22Rv1 (cell line): ENCODE measurements at regions not wholly inside any gene's neighbourhood (a gene's known extent, or its start where the extent isn't known, plus 50 kb on each side); places are given as distances from the start of the nearest gene placed in this dataset.

Source experiments
- H3K27ac ChIP-seq: fragments of 450-650 bp; 2 replicates; pipeline ENCODE4 v1.5.1; 2017
- CTCF ChIP-seq: fragments of 450-650 bp; IDR thresholded peaks from 2 replicates; pipeline ENCODE4 v1.5.1; 2017; ENCODE audit warnings: mild to moderate bottlenecking
- ZFX ChIP-seq: fragments of 450-650 bp; IDR thresholded peaks from 2 replicates; pipeline ENCODE4 v1.6.1; 2017; ENCODE audit warnings: antibody characterized with exemption, borderline replicate concordance

GRCh38 chr1:47515164-47515789, 77.4 kb downstream of the FOXD2 start:
- TF ChIP-seq CTCF, result no peak
- TF ChIP-seq ZFX, result no peak
- no peak overlapping the region for H3K27ac ChIP-seq

- no peak for TF ChIP-seq CTCF
- no peak for TF ChIP-seq ZFX
- H3K27ac ChIP-seq, result no peak overlapping the region
Observed at GRCh38 chr1:47517946-47518345, 80.1 kb downstream of the FOXD2 start.

GRCh38 chr1:47519491-47519890, 81.6 kb downstream of the FOXD2 start:
- TF ChIP-seq CTCF (no peak), ZFX (no peak)
- no peak overlapping the region for H3K27ac ChIP-seq

DNA sequence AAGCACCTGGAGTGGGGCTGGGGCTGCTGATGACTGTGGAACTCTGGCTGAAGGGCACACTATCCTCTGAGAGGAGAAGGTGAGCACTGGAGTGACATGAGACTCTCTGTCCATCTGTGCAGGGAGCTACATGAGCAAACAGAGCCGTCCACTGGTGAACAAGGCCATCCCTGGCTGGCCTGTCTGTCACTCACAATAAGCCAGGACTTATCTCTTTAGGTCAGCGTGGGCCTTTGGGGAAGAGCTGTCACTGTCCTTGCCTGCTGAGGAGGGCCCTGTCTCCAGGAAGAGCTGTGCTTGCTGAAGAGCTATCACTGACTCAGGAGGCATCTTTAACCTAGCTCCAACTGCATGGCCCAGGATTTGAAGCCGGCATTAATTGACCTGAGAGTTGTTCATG, 82.1 kb downstream of the FOXD2 start:
- no peak overlapping the region for H3K27ac ChIP-seq
- TF ChIP-seq ZFX (no peak), CTCF (no peak)

DNA sequence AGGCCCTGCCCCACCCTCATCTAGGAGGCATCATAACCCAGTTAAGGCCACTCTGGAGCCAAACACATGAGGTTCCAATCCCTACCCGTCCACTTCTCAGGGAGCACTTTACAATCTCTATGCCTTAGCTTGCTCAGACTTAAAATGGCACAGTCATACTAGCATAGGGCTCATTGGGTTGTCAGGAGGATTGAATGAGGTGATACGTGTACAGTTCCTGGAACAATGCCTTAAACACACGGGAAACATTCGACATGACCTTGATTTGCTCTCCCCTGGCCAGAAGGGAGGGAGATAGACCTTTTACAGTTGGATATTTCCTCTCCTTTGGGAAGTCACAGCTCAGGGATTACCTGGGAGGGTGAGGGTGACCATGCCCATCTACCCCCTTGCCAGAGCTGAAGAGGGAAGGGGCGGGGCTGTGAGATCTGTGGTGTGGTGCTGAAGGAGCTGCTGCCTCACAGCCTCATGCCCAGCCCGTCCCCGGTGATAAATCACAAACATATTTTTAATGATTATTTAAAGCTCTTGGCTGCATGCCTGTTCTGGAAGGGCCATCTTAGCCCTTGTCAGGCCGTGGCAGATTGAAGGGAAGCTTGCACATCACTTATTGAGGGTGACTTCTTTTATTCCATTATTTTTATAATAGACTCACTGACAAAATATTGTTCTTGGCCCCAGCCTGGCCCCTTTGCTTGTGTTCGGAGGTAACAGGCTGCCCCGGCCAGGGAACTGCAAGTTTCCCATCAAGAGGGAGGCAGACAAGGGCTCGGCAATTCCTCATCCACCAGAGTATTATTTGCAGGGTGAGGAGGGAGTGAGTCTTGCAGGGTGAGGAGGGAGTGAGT, 83.4 kb downstream of the FOXD2 start:
- TF ChIP-seq CTCF, result no peak
- TF ChIP-seq ZFX, result no peak
- no peak overlapping the region for H3K27ac ChIP-seq

GRCh38 chr1:47522935-47523834, 85.3 kb downstream of the FOXD2 start:
- TF ChIP-seq CTCF (no peak), ZFX (no peak)
- no peak overlapping the region for H3K27ac ChIP-seq
